PC-9 (cell line): ENCODE measurements at regions not wholly inside any gene's neighbourhood (a gene's known extent, or its start where the extent isn't known, plus 50 kb on each side); places are given as distances from the start of the nearest gene placed in this dataset.

Source experiments
- BruUV-seq: library from RNA; stranded (reverse); fragments of 400-500 nt; replicated peaks from 2 replicates; lab custom pipeline; 2021; lab: Mats Ljungman, UMichigan
- CTCF ChIA-PET: fragments of 300-600 bp; sonication (Branson Sonifier 250); formaldehyde crosslinking; loops from one replicate; lab custom pipeline; 2022; ENCODE audit warnings: antibody characterized with exemption; lab: Charles Lee
- POLR2A ChIA-PET: fragments of 300-600 bp; sonication (Branson Sonifier 250); formaldehyde crosslinking; loops from one replicate; lab custom pipeline; 2022; ENCODE audit warnings: antibody characterized with exemption; ENCODE audit not compliant: unreplicated experiment; lab: Charles Lee
- DNase-seq, 2 experiments: peaks; one replicate each; pipeline versions ENCODE4 v3.0.0 to v3.0.0-alpha.2; 2015 to 2022; ENCODE audit warnings: mixed read lengths in 1 of 2
- H2AFZ ChIP-seq: fragments of 200-600 bp; sonication (generic); 2 replicates; pipeline ENCODE4 v1.8.1; 2017; ENCODE audit warnings: antibody characterized with exemption
- H3F3A ChIP-seq: fragments of 200-600 bp; sonication (generic); 2 replicates; pipeline ENCODE4 v1.8.1; 2017; ENCODE audit warnings: antibody characterized with exemption, mild to moderate bottlenecking, low read depth; ENCODE audit not compliant: insufficient read depth
- H3K27ac ChIP-seq: fragments of 200-600 bp; sonication (generic); 2 replicates; pipeline ENCODE4 v1.6.1; 2016; ENCODE audit warnings: mixed run types
- H3K27me3 ChIP-seq: fragments of 200-600 bp; sonication (generic); 2 replicates; pipeline ENCODE4 v1.6.1; 2016; ENCODE audit warnings: low read depth, mixed run types; ENCODE audit not compliant: insufficient read depth
- H3K36me3 ChIP-seq: fragments of 200-600 bp; sonication (generic); 2 replicates; pipeline ENCODE4 v1.6.1; 2016; ENCODE audit warnings: low read depth, mixed run types
- H3K4me1 ChIP-seq: fragments of 200-600 bp; sonication (generic); replicated peaks from 2 replicates; pipeline ENCODE4 v1.6.1; 2016; ENCODE audit warnings: mixed run types; ENCODE audit not compliant: insufficient read depth
- H3K4me2 ChIP-seq: fragments of 200-600 bp; sonication (generic); 2 replicates; pipeline ENCODE4 v1.6.1; 2017; ENCODE audit warnings: mixed run types
- H3K4me3 ChIP-seq: fragments of 200-600 bp; sonication (generic); 2 replicates; pipeline ENCODE4 v1.6.1; 2016; ENCODE audit warnings: mixed run types
- H3K79me2 ChIP-seq: fragments of 200-600 bp; sonication (generic); 2 replicates; pipeline ENCODE4 v1.6.1; 2017; ENCODE audit warnings: low read depth, mixed run types
- H3K9me2 ChIP-seq: fragments of 200-600 bp; sonication (generic); 2 replicates; pipeline ENCODE4 v1.8.1; 2017; ENCODE audit warnings: mild to moderate bottlenecking; ENCODE audit not compliant: insufficient read depth
- H3K9me3 ChIP-seq: fragments of 200-600 bp; sonication (generic); 2 replicates; pipeline ENCODE4 v1.8.1; 2016; ENCODE audit warnings: low read depth; ENCODE audit not compliant: insufficient read depth
- H4K20me1 ChIP-seq: fragments of 200-600 bp; sonication (generic); 2 replicates; pipeline ENCODE4 v1.8.1; 2017; ENCODE audit not compliant: insufficient read depth
- CTCF ChIP-seq: fragments of 200-600 bp; sonication (generic); conservative IDR thresholded peaks from 2 replicates; pipeline ENCODE4 v1.6.1; 2017; ENCODE audit warnings: mixed run types, antibody characterized with exemption, mild to moderate bottlenecking, moderate library complexity
- EZH2 ChIP-seq: fragments of 200-600 bp; sonication (generic); IDR thresholded peaks from 2 replicates; pipeline ENCODE4 v1.8.0; 2017; ENCODE audit warnings: antibody characterized with exemption, low read depth
- intact Hi-C: fragments of 100-400 bp; cut with micrococcal nuclease; formaldehyde crosslinking; loops from one replicate; pipeline ENCODE4 v1.10.0; 2022; ENCODE audit not compliant: unreplicated experiment

DNA sequence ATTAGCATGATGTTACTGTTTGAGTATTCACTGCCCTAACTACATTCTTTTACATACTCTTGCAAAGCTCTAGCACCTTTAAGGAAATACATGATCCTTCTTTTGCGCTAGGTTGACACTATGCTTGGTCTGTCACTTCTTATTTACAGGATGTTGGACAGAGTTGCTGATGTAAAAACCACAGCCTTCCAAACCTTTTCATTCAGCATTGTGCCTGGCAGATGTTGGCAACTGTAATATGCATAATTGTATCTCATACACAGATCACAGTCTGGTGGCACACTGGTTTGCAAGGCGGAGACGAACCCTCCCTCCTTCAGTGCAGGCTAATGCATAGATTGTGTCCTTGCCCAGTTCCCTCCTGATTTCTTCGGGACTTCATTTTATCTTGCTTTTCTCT lies 224.1 kb downstream of the SNX19 start:
- Histone ChIP-seq H3K79me2 (no peaks in the 10 kb centered on the region), H3K4me2 (no peak overlapping the region), H3K36me3 (no peaks in the 10 kb centered on the region), H4K20me1 (no peaks in the 10 kb centered on the region), H3K27me3 (no peaks in the 10 kb centered on the region), H2AFZ (no peak overlapping the region), H3K4me3 (no peak overlapping the region), H3K27ac (no peak overlapping the region), H3K9me2 (no peaks in the 10 kb centered on the region; the same call in 1 of the 2 replicates), H3K4me1 (no peaks in the 10 kb centered on the region), H3K9me3 (no peaks in the 10 kb centered on the region), H3F3A (no peaks in the 10 kb centered on the region)
- intact Hi-C loops: no loop called here
- TF ChIP-seq EZH2 (no peak), CTCF (no peak)
- CTCF ChIA-PET: no interaction called here
- DNase-seq: no peak
- POLR2A ChIA-PET: no interaction called here
- no TSS peak for BruUV-seq

DNA sequence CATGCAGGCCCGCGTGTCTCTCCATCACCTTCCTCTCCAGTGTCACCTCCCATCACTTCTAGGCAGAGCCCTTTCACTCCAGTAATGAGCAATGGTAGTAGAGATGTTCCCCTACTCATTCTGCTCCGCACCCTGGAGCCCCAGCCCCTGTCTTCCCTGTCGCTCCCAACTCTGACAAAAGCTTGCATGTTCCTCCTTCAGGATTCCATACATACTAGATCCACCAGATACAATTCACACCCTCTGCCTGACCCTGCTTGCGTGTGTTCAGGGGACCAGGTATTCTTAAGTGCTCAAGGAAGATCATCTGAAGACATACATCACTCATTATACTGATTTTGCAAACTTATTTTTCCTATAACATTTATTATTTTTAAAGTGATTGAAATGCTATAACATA lies 222.7 kb downstream of the SNX19 start:
- TF ChIP-seq CTCF: no peak
- TF ChIP-seq EZH2: no peak
- Histone ChIP-seq H3K79me2 (no peaks in the 10 kb centered on the region), H4K20me1 (no peaks in the 10 kb centered on the region), H3K9me3 (no peaks in the 10 kb centered on the region), H3K27me3 (no peaks in the 10 kb centered on the region), H3F3A (no peaks in the 10 kb centered on the region), H3K9me2 (no peaks in the 10 kb centered on the region), H3K4me2 (no peak overlapping the region), H3K27ac (no peak overlapping the region), H3K4me3 (no peak overlapping the region), H2AFZ (no peak overlapping the region), H3K4me1 (no peaks in the 10 kb centered on the region), H3K36me3 (no peaks in the 10 kb centered on the region)
- intact Hi-C loops: no loop called here
- BruUV-seq: no TSS peak
- ChIA-PET CTCF (no interaction called here), POLR2A (no interaction called here)
- no peak for DNase-seq

DNA sequence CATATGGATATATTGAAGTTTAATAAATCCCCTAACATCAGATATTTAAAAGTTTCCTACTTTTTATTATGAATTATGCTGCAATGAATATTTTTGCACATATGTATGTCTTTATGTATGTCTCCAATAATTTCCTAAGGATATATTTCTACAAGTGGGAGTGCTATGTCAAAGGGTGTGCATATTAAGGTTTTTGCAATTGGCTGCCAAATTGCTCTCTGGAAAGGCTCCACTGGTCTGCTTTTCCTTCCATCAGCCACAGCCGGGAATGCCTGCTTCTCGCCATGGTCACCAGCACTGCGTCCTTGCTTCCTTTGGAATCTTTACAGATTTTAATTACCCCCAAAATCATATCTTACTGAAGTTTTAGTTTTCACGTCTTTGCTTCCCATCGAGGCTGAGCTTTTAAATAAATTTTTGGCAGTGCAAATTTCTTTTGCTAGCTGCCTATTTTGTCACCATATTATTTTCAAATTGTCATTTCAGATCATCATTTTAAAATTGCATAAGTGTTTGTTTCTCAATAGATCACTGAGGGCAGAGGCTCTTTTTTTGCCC lies 221.7 kb downstream of the SNX19 start:
- no peaks in the 10 kb centered on the region for H3K36me3 ChIP-seq
- no peaks in the 10 kb centered on the region for H3K4me1 ChIP-seq
- no peak for DNase-seq
- no peak overlapping the region for H2AFZ ChIP-seq
- POLR2A ChIA-PET: no interaction called here
- H3K79me2 ChIP-seq: no peaks in the 10 kb centered on the region
- H3K9me3 ChIP-seq: no peaks in the 10 kb centered on the region
- TF ChIP-seq CTCF (no peak), EZH2 (no peak)
- H3K9me2 ChIP-seq: no peaks in the 10 kb centered on the region
- H3K4me3 ChIP-seq: no peak overlapping the region
- H4K20me1 ChIP-seq: no peaks in the 10 kb centered on the region
- intact Hi-C loops: no loop called here
- H3F3A ChIP-seq: no peaks in the 10 kb centered on the region
- H3K27me3 ChIP-seq: no peaks in the 10 kb centered on the region
- no TSS peak for BruUV-seq
- CTCF ChIA-PET: no interaction called here
- H3K27ac ChIP-seq: no peak overlapping the region
- no peak overlapping the region for H3K4me2 ChIP-seq
